NCI-H524 (cell line): ENCODE measurements at regions not wholly inside any gene's neighbourhood (a gene's known extent, or its start where the extent isn't known, plus 50 kb on each side); places are given as distances from the start of the nearest gene placed in this dataset.
A peak's percentile ranks its signal among the peaks of the same experiment; 100 is the strongest.
"Not testable (repeated sequence)": the region's sequence is repeated elsewhere in the genome, so short reads cannot be mapped to it uniquely, and the experiment has no call there.

Source experiments
- DNase-seq, 2 experiments: peaks; one replicate each; lab custom pipeline; 2025; lab: John Stamatoyannopoulos, UW

DNA sequence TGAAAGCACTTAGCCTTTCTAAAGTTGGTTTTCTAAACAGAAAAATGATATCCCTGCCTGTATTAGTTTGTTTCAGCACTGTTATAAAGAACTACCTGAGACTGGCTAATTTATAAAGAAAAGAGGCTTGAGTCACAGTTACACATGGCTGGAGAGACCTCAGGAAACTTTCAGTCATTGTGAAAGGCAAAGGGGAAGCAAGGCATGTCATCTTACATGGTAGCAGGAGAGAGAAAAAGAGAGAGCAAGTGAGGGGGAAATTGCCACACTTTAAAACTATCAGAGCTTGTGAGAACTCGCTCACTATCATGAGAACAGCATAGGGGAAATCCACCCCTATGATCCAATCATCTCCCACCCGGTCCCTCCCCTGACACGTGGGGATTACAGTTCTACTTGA, 64.9 kb downstream of the FAM170A start:
- DNase-seq, result no peak

DNA sequence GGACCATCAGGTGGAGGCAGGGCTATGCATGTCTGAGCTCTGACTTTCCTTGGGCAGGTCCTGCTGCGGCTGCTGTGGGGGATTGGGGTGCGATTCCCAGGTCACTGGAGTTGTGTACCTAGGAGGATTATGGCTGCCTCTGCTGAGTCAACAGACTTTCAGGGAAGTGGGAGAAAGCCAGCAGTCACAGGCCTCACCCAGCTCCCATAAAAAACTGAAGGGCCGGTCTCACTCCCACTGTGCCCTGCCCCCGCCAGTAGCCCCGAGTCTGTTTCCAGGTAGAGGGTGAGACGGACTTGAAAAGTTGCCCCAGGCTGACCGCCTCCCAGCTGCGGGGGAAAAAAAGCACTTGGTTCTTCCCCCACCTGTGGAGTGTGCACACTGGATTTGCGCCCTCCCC, 76.7 kb downstream of the FAM170A start:
- DNase-seq, result no peak

DNA sequence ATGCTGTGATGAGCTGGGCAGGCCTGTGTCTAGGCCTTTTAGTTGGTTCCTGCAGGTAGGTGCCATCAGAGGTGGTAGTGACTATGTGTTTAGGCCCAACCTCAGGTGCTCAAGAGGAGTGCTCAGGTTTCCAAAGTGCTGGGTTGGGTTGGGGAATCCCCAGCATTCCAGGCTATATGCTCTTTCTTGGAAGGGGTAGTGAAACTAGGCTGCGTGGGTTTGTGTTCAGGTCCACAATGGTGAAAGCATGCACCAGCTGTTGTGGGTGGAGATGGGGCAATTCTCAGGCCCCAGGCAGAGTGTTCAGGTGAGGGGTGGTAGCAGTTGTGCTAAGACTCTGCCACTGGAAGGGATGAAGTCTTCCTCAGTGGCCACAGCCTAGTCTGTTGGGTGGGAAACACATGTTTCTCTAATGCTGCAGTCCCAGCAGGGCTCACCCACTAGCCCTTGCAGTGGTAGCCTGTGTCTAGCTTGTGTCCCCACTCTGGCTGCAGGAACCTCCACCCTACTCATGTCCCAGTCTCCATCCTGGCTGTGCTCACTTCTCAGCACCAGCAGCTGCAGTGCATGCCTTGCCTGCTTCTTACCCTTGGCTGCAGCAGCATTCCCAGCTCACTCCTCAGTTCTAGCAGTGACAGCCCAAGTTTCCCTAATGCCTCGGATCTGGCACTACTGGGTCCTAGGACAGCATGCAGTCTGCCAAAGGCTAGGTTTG, 78.9 kb downstream of the FAM170A start:
- DNase-seq, result no peak

DNA sequence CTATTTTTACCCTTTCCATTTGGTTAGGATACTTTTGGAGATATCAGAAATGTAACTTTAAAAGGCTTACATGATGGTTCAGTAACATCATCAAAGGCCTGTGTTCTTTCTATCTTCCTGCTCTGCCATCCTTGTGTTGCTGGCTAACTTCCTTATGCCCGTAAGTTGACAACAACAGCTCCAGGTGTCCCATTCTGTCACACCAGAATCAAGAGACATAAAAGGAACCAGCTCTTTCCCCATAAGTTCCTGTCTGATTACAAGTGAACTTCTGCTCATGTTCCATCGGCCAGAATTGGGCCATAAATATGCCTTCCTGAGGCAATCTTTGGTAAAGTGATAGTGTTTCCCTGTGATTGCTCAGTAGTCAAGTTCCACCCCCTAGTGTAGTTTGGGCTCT, 92.4 kb downstream of the FAM170A start:
- no peak for DNase-seq

DNA sequence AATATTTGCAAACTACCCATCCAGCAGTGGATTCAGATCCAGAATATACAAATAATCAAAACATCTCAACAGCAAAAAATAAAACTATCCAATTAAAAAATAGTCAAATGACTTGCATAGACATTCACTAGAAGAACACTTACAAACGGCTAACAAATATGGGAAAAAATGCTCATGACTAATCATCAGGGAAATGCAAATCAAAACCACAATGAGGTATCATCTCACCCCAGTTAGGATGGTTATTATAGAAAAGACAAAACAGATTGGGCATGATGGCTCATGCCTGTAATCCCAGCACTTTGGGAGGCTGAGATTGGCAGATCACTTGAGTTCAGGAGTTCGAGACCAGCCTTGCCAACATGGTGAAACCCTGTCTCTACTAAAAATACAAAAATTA, 95.9 kb downstream of the FAM170A start:
- not testable (repeated sequence) for DNase-seq

DNA sequence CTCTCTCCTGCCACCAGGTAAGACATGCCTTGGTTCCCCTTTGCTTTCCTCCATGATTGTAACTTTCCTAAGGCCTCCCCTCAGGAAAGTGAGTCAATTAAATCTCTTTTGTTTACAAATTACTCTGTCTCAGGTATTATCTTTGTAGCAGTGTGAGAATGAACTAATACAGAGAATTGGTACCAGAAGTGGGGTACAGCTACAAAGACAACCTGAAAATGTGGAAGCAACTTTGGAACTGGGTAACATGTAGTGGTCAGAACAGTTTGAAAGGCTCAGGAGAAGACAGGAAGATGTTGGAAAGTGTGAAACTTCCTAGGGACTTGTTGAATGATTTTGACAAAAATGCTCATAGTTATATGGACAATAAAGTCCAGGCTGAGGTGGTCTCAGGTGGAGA, 97.2 kb downstream of the FAM170A start:
- DNase-seq, result no peak

DNA sequence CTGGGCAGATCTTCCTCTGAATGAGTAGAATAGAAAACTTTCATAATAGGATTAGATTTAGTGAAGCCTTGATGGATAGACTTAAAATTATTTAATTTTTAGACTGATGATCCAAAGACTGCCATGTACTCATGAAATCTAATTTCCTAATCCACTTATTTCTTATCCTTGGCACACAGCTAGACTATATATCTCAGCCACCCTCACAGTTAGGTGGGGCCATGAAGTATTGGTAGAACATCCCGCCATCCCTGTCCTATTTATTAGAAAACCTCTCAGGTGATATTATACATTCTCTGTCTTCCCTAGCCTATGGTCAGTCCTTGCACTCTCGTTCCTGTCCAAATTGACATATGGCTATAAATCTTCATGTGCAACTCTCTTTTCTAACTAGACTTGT, 110.9 kb downstream of the FAM170A start:
- DNase-seq, result no peak

DNA sequence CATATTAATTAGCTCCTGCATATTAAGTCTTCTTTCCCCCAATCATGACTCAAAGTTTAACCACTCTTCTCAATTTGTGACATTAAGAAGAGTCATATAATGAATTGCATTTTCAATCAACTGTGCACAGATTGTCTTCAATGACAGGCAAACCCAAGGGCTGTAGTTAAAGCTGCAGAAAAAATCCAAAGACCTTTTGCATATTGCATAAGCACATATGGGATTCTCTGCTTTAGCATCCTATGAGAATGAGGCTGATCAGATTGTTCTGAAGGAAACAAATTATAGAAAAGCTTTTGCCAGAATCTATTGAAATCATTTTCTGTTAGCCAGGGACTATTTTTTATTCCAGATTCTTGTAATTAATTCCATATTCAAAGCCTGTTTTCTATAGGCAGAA, 112.3 kb downstream of the FAM170A start:
- no peak for DNase-seq

DNA sequence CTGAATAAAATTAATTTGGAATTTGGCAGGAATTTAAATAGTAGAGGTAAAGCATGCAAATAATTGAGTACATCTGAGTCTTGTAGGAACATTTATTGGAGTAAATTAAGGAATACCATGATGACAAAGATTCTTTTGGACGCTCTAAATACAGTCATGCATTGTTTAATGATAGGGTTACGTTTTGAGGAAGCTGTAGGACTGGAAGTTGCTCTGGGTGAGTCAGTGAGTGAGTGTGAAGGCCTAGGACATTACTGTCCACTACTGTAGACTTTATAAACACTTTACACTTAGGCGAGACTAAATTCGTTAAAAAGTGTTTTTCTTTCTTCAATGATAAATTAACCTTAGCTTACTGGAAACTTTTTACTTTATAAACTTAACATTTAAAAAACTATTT, 113.0 kb downstream of the FAM170A start:
- no peak for DNase-seq

DNA sequence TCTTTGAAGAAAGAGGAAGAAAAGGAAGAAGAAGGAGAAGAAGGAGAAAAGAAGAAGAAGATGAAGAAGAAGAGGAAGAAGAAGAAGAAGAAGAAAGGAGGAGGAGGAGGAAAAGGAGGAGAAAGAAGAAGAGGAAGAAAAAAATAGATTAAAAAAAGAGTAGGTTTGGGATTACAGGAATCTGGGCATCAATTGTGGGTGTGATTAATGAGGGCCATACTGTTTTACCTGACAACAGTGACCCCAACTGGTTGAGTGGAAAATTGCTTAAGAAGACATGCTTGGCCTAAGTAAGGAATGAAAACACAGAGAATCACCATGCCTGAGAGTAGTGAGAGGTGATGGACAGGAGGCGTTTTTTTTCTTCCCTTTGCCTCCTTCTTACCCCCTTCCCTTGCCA, 114.6 kb downstream of the FAM170A start:
- DNase-seq, result peak; percentile 49 to 62

DNA sequence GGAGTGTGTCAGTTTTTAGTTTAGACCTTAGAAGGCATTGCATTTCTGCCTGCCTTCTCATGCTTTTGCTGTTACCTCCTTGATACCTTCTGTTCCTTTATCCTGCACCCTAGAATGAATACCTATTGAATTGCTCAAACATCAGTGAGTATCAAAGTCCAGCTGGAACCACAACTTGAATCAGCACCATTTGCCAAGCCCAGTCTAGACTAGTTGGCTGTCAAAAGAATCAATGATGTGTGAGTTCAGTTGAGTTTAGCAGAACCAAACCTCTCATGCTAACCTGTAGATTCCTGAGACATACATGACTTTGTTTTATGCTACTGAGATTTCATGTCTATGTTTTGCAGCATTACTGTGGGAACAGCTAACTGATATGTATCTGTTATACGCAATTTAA, 116.6 kb downstream of the FAM170A start:
- no peak for DNase-seq

DNA sequence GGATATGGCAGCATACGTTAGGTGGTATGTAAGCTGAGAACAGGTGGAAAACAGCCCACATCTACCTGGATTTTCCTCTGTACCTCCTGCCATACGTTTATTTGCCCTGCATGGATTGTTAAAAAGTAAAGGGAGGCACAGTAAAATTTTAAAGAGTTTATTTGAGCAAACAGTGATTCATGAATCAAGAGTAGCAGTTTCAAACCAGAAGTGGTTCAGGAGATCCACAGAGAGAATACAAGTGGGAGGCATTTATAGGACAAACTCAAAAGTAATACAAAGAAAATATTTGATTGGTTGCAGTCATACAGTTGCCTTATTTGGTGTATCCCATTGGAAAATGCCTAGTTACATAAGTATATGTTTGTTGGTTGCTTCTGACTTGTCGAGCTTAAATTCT, 117.6 kb downstream of the FAM170A start:
- DNase-seq, result no peak

DNA sequence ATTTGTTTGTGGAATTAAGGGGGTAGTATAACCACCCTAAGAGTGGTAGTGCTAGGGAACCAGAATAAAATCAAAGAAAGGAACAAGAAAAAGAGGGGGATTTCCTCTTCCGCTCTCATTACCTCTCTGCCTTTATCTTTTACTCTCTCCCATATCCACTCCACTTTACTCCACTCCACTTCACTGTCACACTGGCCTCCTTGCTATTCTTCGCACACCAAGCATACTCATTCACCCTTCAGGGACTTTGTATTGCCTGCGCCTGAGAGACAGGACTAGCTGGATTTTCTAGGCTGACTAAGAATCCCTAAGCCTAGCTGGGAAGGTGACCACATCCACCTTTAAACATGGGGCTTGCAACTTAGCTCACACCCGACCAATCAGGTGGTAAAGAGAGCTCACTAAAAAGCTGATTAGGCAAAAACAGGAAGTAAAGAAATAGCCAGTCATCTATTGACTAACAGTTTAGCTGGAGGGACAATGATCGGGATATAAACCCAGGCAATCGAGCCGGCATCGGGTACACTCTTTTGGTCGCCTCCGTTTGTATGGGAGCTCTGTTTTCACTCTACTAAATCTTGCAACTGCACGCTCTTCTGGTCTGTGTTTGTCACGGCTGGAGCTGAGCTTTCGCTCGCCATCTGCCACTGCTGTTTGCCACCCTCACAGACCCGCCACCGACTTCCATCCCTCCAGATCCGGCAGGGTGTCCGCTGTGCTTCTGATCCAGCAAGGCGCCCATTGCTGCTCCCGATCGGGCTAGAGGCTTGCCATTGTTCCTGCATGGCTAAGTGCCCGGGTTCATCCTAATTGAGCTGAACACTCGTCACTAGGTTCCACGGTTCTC, 121.8 kb downstream of the FAM170A start:
- DNase-seq, result no peak

DNA sequence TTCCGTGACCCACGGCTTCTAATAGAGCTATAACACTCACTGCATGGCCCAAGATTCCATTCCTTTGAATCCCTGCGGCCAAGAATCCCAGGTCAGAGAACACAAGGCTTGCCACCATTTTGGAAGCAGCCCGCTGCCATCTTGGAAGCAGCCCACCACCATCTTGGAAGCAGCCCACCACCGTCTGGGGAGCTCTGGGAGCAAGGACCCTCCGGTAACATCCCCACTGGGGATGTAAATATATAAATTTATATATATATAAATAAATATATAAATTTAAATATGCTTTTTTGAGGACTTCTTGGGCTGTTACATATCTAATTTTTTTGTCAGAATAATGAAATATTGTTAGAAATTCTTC, 122.4 kb downstream of the FAM170A start:
- no peak for DNase-seq

DNA sequence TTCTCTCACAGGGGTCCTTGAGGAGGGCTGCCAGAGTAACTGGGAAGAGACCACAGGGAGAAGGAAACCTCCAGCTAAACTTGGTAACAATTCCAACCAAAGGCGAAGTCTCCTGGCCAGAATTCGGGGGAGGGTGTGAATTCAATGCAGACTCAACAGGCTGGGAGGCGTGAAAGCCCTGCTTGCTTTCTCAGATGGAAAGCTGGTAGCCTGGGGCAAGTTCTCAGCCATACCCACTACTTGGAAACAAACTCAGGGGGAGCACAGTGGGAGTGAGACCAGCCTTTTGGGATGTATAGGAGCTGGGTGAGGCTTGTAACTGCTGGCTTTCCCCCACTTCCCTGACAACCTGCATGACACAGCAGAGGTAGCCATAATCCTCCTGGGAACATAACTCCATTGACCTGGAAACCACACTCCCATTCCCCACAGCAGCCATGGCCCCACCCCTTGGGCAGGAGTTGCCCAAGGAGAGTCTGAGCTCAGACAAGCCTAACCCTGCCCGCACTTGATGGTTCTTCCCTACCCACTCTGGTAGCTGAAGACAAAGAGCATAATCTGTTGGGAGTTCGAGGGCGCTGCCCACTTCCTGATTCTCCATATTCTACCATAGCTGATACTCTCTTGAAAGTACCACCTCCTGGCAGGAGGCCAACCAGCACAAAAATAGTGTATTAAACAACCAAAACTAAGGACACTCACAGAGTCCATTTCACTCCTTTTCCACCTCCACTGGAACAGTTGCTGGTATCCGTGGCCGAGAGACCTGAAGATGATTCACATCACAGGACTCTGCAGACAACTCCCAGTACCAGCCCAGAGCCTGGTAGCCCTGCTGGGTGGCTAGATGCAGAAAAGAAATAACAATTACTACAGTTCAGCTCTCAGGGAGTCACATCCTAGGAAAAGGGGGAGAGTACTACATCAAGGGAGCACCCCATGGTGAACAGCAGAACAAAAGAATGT, 123.8 kb downstream of the FAM170A start:
- no peak for DNase-seq

DNA sequence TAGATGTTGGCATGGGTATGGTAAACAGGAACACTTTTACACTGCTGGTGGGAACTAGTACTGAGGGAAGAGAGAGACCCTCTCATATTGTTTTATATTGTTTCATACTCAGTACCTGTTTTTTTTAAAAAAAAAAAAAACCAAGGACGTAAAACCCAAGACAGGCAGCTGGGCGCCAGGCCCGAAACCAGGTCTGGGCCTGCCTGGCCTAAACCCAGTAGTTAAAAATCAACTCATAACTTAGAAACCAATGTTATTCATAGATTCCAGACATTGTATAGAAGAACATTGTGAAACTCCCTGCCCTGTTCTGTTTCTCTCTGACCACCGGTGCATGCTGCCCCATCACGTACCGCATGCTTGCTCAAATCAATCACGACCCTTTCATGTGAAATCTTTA, 125.5 kb downstream of the FAM170A start:
- DNase-seq, result not testable (repeated sequence)

DNA sequence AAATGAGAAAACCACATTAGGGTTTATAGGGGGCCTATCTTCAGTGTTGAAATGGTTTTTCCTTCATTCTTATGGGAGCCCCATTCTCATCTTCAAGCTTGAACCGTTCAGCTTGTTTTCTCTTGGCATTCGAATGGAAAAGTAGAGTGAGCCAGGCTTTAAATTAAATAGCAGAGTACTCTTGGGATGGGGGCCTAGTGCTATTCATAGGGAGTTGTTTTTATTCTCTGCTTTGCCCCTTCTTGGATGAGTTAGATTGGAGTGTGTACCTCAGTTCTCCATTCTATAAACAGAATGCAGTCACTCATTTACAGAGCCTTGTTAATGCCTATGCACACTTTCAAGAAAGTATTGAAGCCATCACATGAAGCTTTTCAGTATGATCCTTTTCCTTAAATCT, 127.9 kb downstream of the FAM170A start:
- no peak for DNase-seq

DNA sequence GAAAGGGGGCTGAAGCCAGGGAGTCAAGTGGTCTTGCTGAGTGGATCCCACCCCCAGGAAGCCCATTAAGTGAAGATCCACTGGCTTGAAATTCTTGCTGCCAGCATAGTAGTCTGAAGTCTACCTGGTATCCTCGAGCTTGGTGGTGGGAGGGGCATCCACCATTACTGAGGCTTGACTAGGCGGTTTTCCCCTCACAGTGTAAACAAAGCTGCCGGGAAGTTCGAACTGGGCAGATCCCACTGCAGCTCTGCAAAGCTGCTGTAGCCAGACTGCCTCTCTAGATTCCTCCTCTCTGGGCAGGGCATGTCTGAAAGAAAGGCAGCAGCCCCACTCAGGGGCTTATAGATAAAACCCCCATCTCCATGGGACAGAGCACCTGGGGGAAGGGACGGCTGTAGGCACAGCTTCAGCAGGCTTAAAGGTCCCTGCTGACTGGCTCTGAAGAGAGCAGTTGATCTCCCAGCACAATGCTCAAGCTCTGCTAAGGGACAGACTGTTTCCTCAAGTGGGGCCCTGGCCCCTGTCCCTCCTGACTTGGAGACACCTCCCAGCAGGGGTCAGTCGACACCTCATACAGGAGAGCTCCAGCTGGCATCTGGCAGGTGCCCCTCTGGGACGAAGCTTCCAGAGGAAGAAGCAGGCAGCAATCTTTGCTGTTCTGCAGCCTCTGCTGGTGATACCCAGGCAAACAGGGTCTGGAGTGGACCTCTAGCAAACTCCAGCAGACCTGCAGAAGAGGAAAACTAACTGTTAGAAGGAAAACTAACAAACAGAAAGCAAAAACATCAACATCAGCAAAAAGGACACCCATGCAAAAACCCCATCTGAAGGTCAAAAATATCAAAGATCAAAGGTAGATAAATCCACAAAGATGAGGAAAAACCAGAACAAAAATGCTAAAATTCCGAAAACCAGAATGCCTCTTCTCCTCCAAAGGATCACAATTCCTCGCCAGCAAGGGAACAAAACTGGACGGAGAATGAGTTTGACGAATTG, 140.6 kb downstream of the FAM170A start:
- peak in 1 of 2 experiments; percentile 30 for DNase-seq

DNA sequence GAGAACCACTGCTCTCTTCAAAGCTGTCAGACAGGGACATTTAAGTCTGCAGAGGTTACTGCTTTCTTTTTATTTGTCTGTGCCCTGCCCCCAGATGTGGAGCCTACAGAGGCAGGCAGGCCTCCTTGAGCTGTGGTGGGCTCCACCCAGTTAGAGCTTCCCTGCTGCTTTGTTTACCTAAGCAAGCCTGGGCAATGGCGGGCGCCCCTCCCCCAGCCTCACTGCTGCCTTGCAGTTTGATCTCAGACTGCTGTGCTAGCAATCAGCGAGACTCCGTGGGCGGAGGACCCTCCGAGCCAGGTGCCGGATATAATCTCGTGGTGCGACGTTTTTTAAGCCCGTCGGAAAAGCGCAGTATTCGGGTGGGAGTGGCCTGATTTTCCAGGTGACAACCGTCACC, 150.8 kb downstream of the FAM170A start:
- not testable (repeated sequence) for DNase-seq

DNA sequence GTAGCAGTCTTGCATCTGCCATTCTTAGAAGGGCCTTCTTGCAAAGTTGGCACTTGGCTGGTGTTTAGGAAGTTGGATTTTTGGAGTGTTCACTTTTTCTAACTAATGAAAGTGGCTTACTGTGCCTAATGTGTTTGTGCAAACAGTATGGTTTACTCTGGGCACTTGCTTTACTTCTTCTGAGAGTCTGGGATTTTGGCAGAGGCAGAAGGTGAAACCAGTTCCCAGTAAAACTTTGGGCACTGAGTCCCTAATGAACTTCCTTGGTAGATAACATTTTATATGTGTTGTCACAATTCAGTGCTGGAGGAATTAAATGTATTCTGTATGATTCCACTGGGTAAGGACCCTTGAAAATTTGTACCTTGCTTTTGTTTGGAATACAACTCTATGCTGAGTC, 155.7 kb downstream of the FAM170A start:
- DNase-seq, result no peak
